ENCODE measurements at regions not wholly inside any gene's neighbourhood (a gene's known extent, or its start where the extent isn't known, plus 50 kb on each side); places are given as distances from the start of the nearest gene placed in this dataset.

- TF ChIP-seq CTCF (IDR thresholded peaks at IDR 0.05; ENCODE audit: insufficient read depth, low read length, poor library complexity, severe bottlenecking) (no peak), EZH2phosphoT487 (conservative IDR thresholded peaks at IDR 0.05; ENCODE audit: low read length) (no peak)
Observed at GRCh38 chr10:9643782-9644181, 1373.9 kb upstream of the CELF2 start.
